WTC11 (cell line): ENCODE measurements at regions not wholly inside any gene's neighbourhood (a gene's known extent, or its start where the extent isn't known, plus 50 kb on each side); places are given as distances from the start of the nearest gene placed in this dataset.
"Not testable (repeated sequence)": the region's sequence is repeated elsewhere in the genome, so short reads cannot be mapped to it uniquely, and the experiment has no call there.

ENCODE experiments used
- ATAC-seq: fragments of 200-7000 bp; cut with Tn5 transposase; 2 replicates; pipeline ENCODE4 v1.10.0; 2021; ENCODE audit warnings: mild to moderate bottlenecking, moderate library complexity
- CTCF ChIA-PET: fragments of 300-600 bp; sonication (Branson Sonifier 250); formaldehyde crosslinking; loops from one replicate; lab custom pipeline; 2021; ENCODE audit warnings: antibody characterized with exemption; lab: Charles Lee
- POLR2A ChIA-PET: fragments of 350-600 bp; sonication (Branson Sonifier 250); formaldehyde crosslinking; loops from one replicate; lab custom pipeline; 2021; ENCODE audit warnings: antibody characterized with exemption; lab: Charles Lee
- DNase-seq: peaks from one replicate; pipeline ENCODE4 v3.0.0; 2021; ENCODE audit warnings: low spot score
- H3K27ac Mint-ChIP-seq: 2 replicates; pipeline ENCODE4 v1.8.0; 2021; ENCODE audit warnings: mixed read lengths
- H3K27me3 Mint-ChIP-seq: 2 replicates; pipeline ENCODE4 v1.8.0; 2021; ENCODE audit warnings: low read depth, mild to moderate bottlenecking, moderate library complexity, mixed read lengths
- H3K36me3 Mint-ChIP-seq: 2 replicates; pipeline ENCODE4 v1.8.0; 2021; ENCODE audit warnings: mixed read lengths
- H3K4me1 Mint-ChIP-seq: 2 replicates; pipeline ENCODE4 v1.8.0; 2022; ENCODE audit warnings: mixed read lengths
- H3K4me3 Mint-ChIP-seq: 2 replicates; pipeline ENCODE4 v1.8.0; 2021; ENCODE audit warnings: mild to moderate bottlenecking, moderate library complexity, mixed read lengths
- H3K9me3 Mint-ChIP-seq: 2 replicates; pipeline ENCODE4 v1.8.0; 2021; ENCODE audit warnings: mixed read lengths
- ATF3 ChIP-seq: sonication (generic); formaldehyde crosslinking; conservative IDR thresholded peaks from 2 replicates; pipeline ENCODE4 v1.8.1; 2022; ENCODE audit warnings: mild to moderate bottlenecking, missing genetic modification reagents
- CREM ChIP-seq: sonication (generic); formaldehyde crosslinking; IDR thresholded peaks from 2 replicates; pipeline ENCODE4 v1.8.1; 2022; ENCODE audit warnings: mild to moderate bottlenecking, missing genetic modification reagents, moderate library complexity
- E2F4 ChIP-seq: sonication (generic); formaldehyde crosslinking; IDR thresholded peaks from 2 replicates; pipeline ENCODE4 v1.8.1; 2022; ENCODE audit warnings: low read depth, mild to moderate bottlenecking, moderate library complexity, missing genetic modification reagents, borderline replicate concordance
- FOXP1 ChIP-seq: sonication (generic); formaldehyde crosslinking; IDR thresholded peaks from 2 replicates; pipeline ENCODE4 v1.8.0; 2022; ENCODE audit warnings: missing genetic modification reagents, mild to moderate bottlenecking, moderate library complexity, borderline replicate concordance
- GTF2I ChIP-seq: fragments of 250-450 bp; sonication (Bioruptor Pico); conservative IDR thresholded peaks from 2 replicates; pipeline ENCODE4 v1.4.0; 2021; ENCODE audit warnings: mild to moderate bottlenecking
- KAT7 ChIP-seq: sonication (generic); formaldehyde crosslinking; IDR thresholded peaks from 2 replicates; pipeline ENCODE4 v1.8.1; 2023; ENCODE audit warnings: missing genetic modification reagents, mild to moderate bottlenecking, borderline replicate concordance
- OVOL2 ChIP-seq: fragments of 250-450 bp; sonication (Bioruptor Pico); IDR thresholded peaks from 2 replicates; pipeline ENCODE4 v1.9.0; 2021; ENCODE audit warnings: mild to moderate bottlenecking, borderline replicate concordance
- PRRX2 ChIP-seq: fragments of 250-450 bp; sonication (Bioruptor Pico); IDR thresholded peaks from 2 replicates; pipeline ENCODE4 v1.8.0; 2021; ENCODE audit warnings: mild to moderate bottlenecking
- RELA ChIP-seq: sonication (generic); formaldehyde crosslinking; IDR thresholded peaks from 2 replicates; pipeline ENCODE4 v1.8.1; 2022; ENCODE audit warnings: missing genetic modification reagents, mild to moderate bottlenecking, borderline replicate concordance
- RORB ChIP-seq: fragments of 250-450 bp; sonication (Bioruptor Pico); IDR thresholded peaks from 2 replicates; pipeline ENCODE4 v1.9.0; 2021; ENCODE audit warnings: mild to moderate bottlenecking
- SMAD4 ChIP-seq: sonication (generic); formaldehyde crosslinking; IDR thresholded peaks from 2 replicates; pipeline ENCODE4 v1.8.0; 2022; ENCODE audit warnings: mild to moderate bottlenecking, missing genetic modification reagents
- TP53 ChIP-seq: sonication (generic); formaldehyde crosslinking; IDR thresholded peaks from 2 replicates; pipeline ENCODE4 v1.8.1; 2023; ENCODE audit warnings: mild to moderate bottlenecking, missing genetic modification reagents
- USF2 ChIP-seq: sonication (generic); formaldehyde crosslinking; IDR thresholded peaks from 2 replicates; pipeline ENCODE4 v1.8.1; 2023; ENCODE audit warnings: mild to moderate bottlenecking, missing genetic modification reagents, moderate library complexity
- ZSCAN18 ChIP-seq: fragments of 250-450 bp; sonication (Bioruptor Pico); IDR thresholded peaks from 2 replicates; pipeline ENCODE4 v2.1.2; 2022; ENCODE audit warnings: mild to moderate bottlenecking, moderate library complexity
- TF ChIP-seq, protein P1 (sequence below): sonication (generic); formaldehyde crosslinking; IDR thresholded peaks from 2 replicates; pipeline ENCODE4 v1.8.0; 2023; ENCODE audit warnings: missing genetic modification reagents
- TF ChIP-seq, protein P2 (sequence below): sonication (generic); formaldehyde crosslinking; IDR thresholded peaks from 2 replicates; pipeline ENCODE4 v1.8.1; 2023; ENCODE audit warnings: mild to moderate bottlenecking, moderate library complexity, missing genetic modification reagents

GRCh38 chr10:21355591-21356011, 169.9 kb downstream of the SKIDA1 start:
- ChIA-PET POLR2A (no interaction called here), CTCF (interaction anchor here (1.0 kb wide), 1 partner anchor 76 kb away, joined by 3 read pairs; no protein-coding TSS in a partner anchor)
- Mint-ChIP-seq H3K9me3 (peaks cover 12% of the 10 kb centered on the region), H3K36me3 (peaks cover 11% of the 10 kb centered on the region), H3K4me3 (no peak overlapping the region), H3K4me1 (peaks cover under 1% of the 10 kb centered on the region), H3K27me3 (no peaks in the 10 kb centered on the region; the same call in none of the 2 replicates), H3K27ac (peak overlapping the region; percentile 0; the same call in 1 of the 2 replicates)
- ATAC-seq (no peak), DNase-seq (no peak)
- TF ChIP-seq ZSCAN18 (CRISPR knock-in tag) (no peak), CREM (CRISPR knock-in tag) (no peak)

DNA sequence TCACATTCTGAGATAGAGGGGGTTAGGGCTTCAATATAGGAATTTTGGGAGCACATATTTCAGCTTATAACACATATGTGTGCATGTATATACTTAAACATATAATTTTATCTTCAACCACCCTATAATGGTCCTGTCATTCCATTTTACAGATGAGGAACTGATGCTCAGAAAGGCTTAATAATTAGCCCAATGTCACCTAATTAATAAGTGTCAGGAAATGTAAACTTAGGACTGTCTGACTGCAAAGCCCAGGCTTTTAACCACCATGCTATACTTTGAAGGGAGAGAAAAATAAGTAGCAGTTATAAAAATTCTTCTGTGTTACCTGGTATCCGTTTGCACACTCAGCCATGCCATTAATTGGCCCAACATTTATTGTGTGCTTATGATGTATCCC, 172.6 kb downstream of the SKIDA1 start:
- POLR2A ChIA-PET, result no interaction called here
- CTCF ChIA-PET, result no interaction called here
- ATAC-seq, result no peak
- TF ChIP-seq, protein P1, sequence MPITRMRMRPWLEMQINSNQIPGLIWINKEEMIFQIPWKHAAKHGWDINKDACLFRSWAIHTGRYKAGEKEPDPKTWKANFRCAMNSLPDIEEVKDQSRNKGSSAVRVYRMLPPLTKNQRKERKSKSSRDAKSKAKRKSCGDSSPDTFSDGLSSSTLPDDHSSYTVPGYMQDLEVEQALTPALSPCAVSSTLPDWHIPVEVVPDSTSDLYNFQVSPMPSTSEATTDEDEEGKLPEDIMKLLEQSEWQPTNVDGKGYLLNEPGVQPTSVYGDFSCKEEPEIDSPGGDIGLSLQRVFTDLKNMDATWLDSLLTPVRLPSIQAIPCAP (CRISPR knock-in tag), result no peak
- TF ChIP-seq E2F4 (CRISPR knock-in tag) (no peak), PRRX2 (CRISPR knock-in tag) (no peak), TP53 (no peak), ATF3 (CRISPR knock-in tag) (no peak), OVOL2 (no peak), RELA (no peak), GTF2I (no peak), RORB (CRISPR knock-in tag) (no peak), SMAD4 (no peak), FOXP1 (CRISPR knock-in tag) (no peak), KAT7 (CRISPR knock-in tag) (no peak), USF2 (no peak)
- TF ChIP-seq, protein P2, sequence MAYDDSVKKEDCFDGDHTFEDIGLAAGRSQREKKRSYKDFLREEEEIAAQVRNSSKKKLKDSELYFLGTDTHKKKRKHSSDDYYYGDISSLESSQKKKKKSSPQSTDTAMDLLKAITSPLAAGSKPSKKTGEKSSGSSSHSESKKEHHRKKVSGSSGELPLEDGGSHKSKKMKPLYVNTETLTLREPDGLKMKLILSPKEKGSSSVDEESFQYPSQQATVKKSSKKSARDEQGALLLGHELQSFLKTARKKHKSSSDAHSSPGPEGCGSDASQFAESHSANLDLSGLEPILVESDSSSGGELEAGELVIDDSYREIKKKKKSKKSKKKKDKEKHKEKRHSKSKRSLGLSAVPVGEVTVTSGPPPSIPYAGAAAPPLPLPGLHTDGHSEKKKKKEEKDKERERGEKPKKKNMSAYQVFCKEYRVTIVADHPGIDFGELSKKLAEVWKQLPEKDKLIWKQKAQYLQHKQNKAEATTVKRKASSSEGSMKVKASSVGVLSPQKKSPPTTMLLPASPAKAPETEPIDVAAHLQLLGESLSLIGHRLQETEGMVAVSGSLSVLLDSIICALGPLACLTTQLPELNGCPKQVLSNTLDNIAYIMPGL (CRISPR knock-in tag), result no peak
- TF ChIP-seq, all 79 proteins: peak for 0
- no peaks in the 10 kb centered on the region; the same call in none of the 2 replicates for H3K27me3 Mint-ChIP-seq
- H3K27ac Mint-ChIP-seq, result no peak overlapping the region
- peaks cover 14% of the 10 kb centered on the region for H3K36me3 Mint-ChIP-seq
- H3K4me1 Mint-ChIP-seq, result peaks cover 11% of the 10 kb centered on the region
- no peak for DNase-seq
- peaks cover 12% of the 10 kb centered on the region for H3K9me3 Mint-ChIP-seq
- H3K4me3 Mint-ChIP-seq, result no peak overlapping the region

DNA sequence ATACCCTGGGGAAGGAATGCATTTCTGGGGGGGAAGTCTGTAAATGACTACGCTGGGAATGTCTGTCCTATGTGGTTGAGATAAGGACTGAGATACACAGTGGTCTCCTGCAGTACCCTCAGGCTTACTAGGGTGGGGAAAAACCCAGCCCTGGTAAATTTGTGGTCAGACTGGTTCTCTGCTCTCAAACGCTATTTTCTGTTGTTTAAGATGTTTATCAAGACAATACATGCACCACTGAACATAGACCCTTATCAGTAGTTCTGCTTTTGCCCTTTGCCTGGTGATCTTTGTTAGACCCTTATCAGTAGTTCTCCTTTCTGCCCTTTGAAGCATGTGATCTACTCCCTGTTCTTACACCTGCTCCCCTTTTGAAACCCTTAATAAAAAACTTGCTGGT, 173.9 kb downstream of the SKIDA1 start:
- ATAC-seq, POLR2A ChIA-PET, DNase-seq, H3K27me3 Mint-ChIP-seq, H3K4me3 Mint-ChIP-seq, H3K27ac Mint-ChIP-seq, CTCF ChIA-PET: not testable (repeated sequence)
- peaks cover 11% of the 10 kb centered on the region for H3K4me1 Mint-ChIP-seq
- peaks cover 14% of the 10 kb centered on the region for H3K36me3 Mint-ChIP-seq
- peaks cover 21% of the 10 kb centered on the region for H3K9me3 Mint-ChIP-seq
